HG03520 (cell line): ENCODE measurements at regions not wholly inside any gene's neighbourhood (a gene's known extent, or its start where the extent isn't known, plus 50 kb on each side); places are given as distances from the start of the nearest gene placed in this dataset.

Source experiments
- ATAC-seq: cut with Tn5 transposase; IDR thresholded peaks from one replicate; pipeline ENCODE4 v1.9.1; 2021; ENCODE audit warnings: mild to moderate bottlenecking, moderate library complexity; ENCODE audit not compliant: unreplicated experiment

GRCh38 chr13:58869566-58869965, 1238.0 kb downstream of the PCDH17 start:
- ATAC-seq, result no peak

GRCh38 chr13:58876473-58876872, 1244.9 kb downstream of the PCDH17 start:
- ATAC-seq, result no peak

GRCh38 chr13:58879114-58879513, 1247.6 kb downstream of the PCDH17 start:
- ATAC-seq, result no peak

- ATAC-seq, result no peak
Observed at GRCh38 chr13:58882516-58882915, 1251.0 kb downstream of the PCDH17 start.

- no peak for ATAC-seq
Observed at GRCh38 chr13:58883405-58883804, 1251.9 kb downstream of the PCDH17 start.

GRCh38 chr13:58884353-58885209, 1253.0 kb downstream of the PCDH17 start:
- no peak for ATAC-seq

GRCh38 chr13:58889474-58889873, 1257.9 kb downstream of the PCDH17 start:
- ATAC-seq, result no peak

- no peak for ATAC-seq
Observed at GRCh38 chr13:58893396-58893795, 1261.9 kb downstream of the PCDH17 start.

- ATAC-seq, result no peak
Observed at GRCh38 chr13:58906329-58907007, 1257.3 kb downstream of the DIAPH3 start.

GRCh38 chr13:58907347-58907746, 1256.4 kb downstream of the DIAPH3 start:
- ATAC-seq, result no peak

GRCh38 chr13:58908019-58908679, 1255.6 kb downstream of the DIAPH3 start:
- ATAC-seq, result no peak

- ATAC-seq, result no peak
Observed at GRCh38 chr13:58919551-58919950, 1244.2 kb downstream of the DIAPH3 start.

GRCh38 chr13:58921129-58921528, 1242.6 kb downstream of the DIAPH3 start:
- no peak for ATAC-seq

- no peak for ATAC-seq
Observed at GRCh38 chr13:58926858-58927257, 1236.9 kb downstream of the DIAPH3 start.

GRCh38 chr13:58933475-58933874, 1230.3 kb downstream of the DIAPH3 start:
- no peak for ATAC-seq

GRCh38 chr13:58935689-58936088, 1228.0 kb downstream of the DIAPH3 start:
- ATAC-seq, result no peak

GRCh38 chr13:58946274-58946673, 1217.5 kb downstream of the DIAPH3 start:
- ATAC-seq, result no peak

- no peak for ATAC-seq
Observed at GRCh38 chr13:58949646-58950045, 1214.1 kb downstream of the DIAPH3 start.

GRCh38 chr13:58950911-58951310, 1212.8 kb downstream of the DIAPH3 start:
- no peak for ATAC-seq

- peak; percentile 72 for ATAC-seq
Observed at GRCh38 chr13:58953638-58954037, 1210.1 kb downstream of the DIAPH3 start.

GRCh38 chr13:58955546-58956385, 1208.0 kb downstream of the DIAPH3 start:
- no peak for ATAC-seq
